ENCODE measurements at regions not wholly inside any gene's neighbourhood (a gene's known extent, or its start where the extent isn't known, plus 50 kb on each side); places are given as distances from the start of the nearest gene placed in this dataset.

DNA sequence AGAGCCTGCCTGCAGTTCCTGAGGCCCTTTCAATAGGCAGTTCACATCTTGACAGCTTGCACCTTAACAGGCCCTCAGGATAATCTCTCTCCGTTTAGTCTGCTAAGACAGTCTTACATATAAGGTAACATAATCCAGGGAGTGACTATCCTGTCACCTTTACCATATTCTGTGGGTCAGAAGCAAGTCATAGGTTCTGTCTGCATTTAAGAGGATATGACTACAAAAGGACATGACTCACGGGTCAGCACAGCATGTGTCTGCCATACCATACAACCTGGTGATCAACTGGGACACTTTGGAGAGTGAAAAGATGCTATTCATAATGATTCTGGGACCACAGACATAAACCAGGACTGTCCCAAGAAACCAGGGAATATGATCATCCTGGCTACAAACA lies 611.1 kb downstream of the SOX6 start:
- no peak for DNase-seq

DNA sequence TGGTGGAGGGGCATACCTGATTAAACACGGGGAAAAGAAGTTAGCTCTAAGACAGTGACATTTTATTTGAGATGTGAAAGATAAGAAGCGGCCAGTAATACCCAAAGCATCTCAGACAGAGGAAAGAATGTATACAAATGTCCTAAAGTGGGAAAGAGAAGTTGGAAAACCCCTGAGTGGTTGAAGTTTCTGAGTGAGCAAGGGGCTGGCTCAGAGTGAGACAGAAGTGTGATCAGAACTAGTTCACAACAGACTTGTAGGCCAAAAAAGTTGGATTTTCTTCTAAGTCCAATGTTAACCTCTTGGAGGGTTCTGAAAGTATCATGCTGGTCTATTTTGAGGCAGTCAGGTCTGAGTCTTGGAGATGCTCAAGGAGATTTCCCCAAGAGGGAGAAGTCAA lies 608.7 kb downstream of the SOX6 start:
- DNase-seq = no peak

DNA sequence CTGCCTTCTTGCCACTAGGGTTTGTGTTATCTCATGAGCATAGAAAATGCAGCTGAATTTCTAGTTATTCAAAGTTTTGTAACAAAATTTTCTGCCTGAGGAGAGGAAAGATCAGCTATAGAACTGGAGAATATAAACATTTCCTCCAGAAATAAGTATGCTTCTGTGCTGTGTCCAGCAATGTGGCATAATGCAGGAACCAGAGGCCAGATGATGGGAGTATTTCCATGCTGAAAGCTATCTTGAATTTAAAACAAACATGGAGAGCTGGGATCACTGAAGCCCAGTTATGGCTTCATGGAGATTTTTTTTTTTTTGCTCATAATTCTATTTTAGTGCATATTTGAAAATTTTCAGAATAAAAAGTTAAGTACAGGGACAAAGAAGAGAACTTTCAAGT lies 608.2 kb downstream of the SOX6 start:
- DNase-seq = no peak

DNA sequence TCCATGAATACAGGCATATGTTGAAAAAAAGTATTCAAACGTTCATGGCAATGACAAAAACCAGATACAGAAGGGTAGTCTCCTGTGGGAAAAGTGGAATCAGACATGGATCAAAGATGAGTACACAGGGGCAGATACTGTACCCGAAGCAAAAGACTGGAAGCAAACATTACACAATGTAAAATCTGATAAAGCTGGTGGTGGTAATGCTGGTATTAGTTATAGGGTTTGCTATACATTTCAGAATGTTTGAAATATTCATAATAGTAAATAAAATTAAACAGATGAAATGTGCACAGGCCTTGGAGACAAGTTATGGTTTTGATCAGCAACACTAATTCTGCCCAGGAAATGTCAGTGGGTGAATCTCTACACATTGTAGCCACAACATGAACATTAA lies 607.6 kb downstream of the SOX6 start:
- no peak for DNase-seq

DNA sequence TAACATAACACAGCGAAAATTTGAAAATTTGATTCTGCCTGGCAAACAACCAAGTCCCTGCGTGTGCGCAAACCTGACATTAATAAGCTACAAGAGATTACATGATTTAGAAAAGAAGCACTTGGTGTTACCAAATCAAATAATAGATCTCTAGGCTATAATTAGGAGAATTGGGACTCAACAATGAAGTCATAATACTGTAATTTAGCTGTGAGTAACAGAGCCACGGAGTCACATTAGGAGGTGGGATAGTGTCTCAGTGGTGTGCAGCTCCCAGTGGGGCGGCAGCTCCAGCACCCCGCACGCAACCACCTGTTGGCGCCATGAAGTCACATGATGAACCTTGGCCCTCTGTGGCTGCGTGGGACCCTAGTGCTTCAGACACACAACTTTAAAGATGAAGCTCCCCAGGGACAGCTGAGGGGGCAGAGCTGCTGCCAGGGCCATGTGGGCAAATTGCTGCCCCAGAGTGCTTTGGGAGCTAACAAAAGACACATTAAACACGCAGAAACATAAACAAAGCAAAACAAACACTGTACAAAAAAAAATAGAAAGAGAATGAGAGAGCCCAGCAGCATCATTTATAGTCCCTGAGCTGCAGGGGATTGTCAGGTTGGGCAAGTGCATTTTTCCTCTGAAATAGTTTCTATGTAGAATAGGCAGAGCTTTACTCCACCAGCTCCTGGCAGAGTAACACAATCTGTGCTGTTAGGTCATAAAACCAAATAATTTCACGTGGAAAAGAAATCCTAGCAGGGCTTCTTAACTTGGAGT lies 605.6 kb downstream of the SOX6 start:
- no peak for DNase-seq

DNA sequence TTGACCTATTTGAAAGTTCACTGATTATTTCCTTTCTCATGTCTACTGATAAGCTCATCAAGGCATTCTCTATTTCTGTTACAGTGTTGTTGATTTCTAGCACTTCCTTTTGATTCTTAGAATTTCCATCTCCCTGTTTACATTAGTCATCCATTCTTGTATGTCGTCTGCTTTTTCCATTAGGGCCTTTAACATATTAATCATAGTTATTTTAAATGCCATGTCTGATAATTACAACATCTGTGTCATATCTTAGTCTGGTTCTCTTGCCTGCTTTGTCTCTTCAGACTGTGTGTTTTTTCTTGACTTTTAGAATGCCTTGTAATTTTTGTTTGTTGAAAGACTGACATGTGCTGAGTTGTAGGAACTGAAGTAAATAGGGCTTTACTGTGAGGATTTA lies 602.1 kb downstream of the SOX6 start:
- DNase-seq = no peak

DNA sequence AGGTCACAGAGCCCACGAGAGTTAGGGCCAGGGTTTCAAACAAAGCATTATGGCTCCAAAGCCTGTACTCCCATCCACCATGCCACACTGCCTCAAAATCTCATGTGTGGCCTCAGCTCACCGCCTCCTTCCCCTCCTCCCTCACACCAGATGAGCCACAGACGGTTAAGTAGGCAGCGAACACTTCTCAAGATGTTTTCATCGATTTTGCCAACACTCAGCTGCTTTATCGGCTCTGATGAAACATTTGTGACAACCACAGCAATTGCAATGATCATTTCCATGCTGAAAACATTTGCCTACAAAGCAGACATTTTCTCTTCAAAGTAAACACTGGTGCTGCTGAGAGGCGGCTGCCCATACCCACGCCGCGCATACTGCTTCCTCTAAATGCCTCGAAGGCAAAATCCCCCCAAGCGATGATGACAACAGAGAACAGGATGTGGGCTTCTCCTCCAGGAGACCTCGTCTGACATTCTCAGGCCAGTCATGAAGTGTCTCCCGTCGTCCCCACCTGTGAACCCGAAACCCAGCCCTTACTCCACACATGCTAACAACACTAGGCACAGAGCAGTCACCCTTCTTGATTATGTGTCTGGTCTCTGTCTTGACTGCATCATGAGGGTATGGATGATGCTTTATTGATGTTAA lies 599.2 kb downstream of the SOX6 start:
- no peak for DNase-seq

DNA sequence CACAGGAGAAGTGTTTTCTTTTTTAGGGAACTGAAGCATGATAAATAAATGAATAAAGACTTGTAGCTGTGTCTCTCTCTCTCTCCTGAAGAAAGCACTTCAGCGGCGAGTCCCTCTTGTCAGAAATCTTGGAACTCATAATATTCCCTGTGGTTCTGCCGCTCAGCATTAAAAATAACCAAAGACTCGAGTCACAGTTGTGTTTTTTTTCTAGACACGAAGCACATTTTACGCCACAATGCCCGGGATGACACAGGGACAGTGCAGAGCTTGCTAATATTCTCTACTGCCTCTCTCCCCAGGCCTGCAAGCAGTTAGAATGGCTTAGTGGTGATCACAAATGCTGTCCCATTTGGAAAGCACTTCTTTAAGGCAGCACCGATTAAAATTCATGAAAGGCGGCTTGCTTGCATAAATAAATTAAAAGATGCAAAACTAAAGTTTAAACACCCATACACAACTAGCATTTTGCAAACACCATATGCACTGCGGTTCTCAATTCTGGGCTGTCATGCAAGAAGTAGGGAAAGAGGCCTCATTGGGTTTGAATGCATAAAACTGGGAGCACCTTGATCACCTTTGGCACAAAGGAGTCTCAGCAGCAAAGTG lies 597.4 kb downstream of the SOX6 start:
- DNase-seq = no peak

DNA sequence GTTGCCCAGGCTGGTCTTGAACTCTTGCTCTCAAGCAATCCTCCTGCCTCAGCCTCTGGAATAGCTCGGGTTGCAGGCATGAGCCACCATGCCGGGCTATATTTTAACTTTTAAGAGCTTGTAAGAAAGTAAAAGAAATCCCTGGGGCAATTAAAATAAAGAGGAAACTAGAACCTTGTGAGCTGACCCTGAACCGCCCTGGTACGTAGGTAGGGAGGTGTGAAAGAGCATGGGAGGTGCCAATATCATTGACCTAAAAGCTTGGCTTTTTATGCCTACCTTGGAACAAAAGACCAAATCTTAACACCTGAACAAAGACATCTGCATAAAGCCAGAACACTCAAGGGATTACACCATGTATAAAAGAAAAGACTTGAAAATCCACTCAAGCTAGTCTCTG lies 595.1 kb downstream of the SOX6 start:
- no peak for DNase-seq

DNA sequence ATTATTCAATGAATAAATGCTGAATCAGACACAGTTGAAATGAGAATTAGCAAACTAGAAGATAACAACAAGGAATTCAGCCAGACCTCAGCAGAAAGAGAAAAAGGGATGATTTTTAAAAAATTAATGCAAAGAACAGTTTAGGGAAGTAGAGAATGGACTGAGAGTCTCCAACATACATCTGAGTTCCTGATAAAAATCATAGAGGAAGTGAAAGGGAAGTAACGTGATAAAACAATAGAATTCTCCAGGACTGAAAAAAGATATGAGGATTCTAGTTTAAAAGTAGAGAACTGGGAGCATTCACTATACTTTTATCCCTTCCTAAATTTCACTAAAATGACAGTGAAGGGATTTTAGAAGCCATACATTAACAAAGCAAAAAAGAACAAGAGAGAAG lies 592.0 kb downstream of the SOX6 start:
- no peak for DNase-seq

DNA sequence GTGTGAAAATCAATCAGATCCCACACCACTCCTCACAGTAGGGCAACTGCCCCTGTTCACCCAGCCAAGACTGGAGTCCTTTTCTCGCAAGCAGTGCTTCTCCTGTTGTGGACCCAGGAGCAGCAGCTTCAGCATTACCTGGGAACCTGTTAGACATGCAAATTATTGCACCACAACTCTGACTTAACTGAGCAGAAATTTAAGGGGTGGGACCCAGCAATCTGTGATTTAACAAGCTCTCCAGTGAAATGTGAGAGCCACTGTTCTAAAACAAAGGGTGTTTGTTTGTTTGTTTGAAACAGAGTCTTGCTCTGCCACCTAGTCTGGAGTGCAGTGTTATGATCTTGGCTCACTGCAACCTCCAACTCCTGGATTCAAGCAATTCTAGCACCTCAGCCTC lies 591.4 kb downstream of the SOX6 start:
- no peak for DNase-seq

DNA sequence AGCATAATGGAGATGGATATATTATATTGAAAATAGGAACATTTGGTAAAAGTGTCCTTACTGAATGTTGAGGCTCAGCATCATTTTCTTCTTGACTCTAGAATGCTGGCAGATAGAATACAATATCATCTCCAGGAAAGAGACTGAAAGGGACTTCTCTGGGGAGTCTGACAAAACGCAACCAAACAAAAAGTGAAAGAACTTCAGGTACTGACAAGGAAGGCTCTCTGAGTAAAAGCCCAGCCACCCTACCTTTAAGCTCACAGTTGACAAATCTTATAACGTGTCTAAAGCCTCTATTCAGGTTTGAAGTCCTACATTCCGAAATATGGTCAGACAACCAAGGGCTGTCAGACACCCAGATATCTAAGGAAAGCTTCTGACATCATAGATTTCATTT lies 590.8 kb downstream of the SOX6 start:
- DNase-seq = no peak

DNA sequence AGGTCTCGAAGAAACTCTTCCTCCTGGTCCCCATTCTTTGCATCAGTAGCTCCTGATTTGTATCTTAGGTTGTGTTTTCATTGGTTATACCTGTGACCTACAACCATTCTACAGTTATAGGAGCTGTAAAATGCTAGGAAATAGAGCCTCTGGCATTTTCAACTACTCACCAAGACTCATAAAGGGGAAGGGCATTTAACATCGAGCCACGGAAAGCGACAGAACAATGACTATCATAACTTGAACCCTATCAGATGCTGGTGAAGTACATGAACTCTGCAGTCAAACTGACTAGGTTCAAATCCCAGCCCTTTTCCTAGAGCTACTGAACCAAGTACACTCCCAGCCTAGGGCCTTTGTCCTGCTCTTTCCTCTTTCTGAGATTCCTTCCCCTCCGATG lies 588.0 kb downstream of the SOX6 start:
- DNase-seq = no peak

DNA sequence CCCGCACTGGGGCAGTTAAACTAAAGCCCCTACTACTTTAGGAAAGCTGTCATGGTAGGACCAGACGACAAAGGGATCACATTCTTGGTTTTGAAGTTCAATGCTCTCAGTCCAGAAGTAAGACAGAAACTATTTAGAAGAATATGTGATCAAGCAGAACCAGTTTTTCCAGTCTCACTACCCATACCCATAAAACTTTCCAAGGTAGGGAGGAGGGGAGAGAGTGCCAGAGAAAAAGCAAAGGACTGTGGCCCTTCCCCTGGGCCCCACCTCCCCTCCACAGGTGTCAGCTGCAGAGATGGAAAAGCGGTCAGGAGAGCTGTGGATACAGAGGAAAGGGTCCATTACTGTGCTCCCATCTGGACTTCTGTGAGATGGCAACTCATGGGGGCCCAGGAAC lies 587.1 kb downstream of the SOX6 start:
- DNase-seq = no peak

DNA sequence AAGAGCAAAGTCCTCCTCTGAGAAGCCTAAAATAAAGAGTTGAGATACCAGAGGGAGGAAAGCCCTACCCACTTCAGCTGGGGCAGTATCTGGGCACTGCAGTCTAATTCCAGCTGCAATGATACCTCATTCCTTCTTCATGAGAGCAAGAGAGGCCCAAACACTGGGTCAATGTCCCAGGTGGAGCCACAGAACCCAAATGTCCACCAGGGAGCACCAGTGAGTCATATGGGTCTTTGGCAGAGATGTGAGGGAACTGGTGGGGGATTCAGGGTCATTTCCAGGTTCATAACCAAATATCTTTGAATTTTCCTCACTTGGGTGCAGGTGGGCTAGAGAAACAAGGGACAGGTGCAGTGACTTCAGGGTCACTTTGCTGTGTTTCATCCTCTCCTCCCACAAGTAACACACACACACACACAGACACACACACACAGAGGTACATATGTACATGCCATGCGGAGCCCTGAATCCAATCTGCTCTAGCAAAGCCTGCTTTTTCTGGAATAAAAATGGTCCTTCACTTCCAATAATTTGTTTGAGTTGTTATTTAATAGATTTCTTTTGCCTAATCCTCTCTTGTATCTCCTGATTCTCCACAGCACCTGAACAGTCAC lies 585.4 kb downstream of the SOX6 start:
- no peak for DNase-seq

DNA sequence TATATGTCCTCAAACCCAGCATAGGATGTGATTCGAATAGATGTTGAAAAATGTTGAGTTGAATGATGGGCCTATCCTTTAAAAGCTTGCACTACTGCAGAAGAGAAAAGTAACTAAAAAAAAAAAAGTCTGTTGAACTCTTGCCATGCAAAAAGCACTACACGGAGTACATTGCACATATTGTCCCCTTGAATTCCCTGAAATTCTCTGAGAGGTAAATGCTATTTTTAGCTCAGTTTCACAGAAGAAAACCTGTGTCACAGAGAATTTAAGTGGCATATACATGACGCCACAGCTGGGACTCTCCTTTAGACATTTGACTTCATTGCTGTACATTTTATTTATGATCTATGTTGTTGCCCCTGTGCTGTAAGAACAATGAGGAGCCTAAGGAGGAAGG lies 583.8 kb downstream of the SOX6 start:
- DNase-seq = no peak

DNA sequence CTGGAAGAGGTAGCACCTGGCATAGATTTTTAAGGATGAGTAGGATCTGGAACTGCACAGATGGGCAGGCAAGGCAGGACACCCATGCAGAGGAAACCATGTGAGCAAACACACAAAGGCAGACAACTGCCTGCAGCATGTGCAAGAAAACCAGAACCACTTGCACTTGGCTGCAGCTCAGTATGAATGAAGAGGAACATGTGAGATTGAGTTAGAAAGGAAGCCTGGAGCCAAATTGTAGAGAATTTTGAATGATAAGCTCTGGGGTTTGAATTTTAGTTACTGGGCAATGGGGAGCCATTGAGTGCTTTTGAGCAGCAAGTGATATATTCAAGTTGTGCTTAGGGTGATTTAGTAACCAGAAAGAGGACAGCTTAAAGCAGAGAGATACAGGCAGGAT lies 583.4 kb downstream of the SOX6 start:
- no peak for DNase-seq

DNA sequence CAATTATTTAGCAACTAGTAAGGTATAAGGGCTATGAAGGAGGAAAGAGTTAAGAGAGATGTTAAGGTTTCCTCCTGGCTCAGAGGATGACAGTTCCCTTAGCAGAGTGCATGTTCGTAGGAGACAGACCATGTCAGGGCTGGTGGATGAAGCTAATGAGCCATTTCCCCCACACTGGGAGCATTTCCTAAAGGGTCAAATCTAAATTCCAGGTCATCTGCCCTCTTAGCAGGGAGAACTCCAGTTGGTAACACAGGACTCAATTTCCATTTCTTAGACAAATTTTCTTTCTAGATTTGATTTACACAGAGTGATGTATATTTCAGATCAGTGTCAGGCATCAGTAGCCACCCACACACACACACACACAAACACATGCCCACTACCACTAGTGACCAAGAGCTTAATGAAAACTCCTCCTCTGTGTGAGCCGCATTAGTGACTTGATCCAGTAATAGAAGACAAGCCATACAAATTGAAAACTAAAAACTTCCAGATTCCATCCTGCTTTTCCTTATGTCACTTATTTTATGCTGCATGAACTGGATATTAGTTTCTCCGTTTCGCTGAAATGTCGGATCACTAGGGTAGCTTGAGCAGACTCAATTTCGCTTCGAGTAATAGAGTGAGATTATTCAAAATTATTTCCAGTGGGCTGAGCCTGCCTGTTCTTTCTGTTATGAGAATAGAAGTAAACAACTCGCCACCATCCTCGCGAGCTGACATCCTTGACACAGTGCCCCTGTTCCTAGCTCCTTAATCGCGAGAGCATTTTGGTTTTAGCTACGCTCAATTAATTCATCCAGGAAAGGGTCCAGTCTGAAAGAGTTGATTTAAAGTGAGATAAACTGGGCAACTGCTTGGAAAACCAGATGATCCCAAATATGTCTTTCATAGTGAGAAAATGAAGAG lies 582.6 kb downstream of the SOX6 start:
- DNase-seq = no peak

DNA sequence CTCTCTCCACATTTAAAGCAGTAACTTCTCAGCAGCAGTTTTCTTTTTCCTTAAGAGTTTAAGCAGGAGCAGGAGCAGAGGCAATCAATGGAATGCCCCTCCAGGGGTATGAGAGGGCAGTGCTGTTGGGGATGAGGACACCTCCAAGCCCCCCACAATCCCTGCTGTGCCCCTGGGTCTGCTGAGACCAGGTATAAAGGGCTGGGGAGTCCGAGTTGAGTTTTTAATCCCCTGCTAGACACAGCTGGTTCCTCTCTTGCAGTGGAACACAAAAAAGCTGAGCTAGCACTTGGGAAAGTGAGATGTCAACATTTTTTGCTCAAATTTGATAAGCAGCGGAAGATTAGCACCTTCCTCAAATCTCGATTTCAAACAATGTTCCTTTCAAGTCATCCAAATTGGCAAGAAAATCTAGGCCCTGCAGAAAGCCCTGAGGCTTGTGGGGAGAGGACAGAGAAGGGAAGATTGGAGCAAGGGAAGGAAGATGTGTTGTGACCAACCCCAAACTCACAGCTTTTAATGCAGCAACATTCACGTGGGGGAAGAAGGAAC lies 581.9 kb downstream of the SOX6 start:
- DNase-seq = no peak

DNA sequence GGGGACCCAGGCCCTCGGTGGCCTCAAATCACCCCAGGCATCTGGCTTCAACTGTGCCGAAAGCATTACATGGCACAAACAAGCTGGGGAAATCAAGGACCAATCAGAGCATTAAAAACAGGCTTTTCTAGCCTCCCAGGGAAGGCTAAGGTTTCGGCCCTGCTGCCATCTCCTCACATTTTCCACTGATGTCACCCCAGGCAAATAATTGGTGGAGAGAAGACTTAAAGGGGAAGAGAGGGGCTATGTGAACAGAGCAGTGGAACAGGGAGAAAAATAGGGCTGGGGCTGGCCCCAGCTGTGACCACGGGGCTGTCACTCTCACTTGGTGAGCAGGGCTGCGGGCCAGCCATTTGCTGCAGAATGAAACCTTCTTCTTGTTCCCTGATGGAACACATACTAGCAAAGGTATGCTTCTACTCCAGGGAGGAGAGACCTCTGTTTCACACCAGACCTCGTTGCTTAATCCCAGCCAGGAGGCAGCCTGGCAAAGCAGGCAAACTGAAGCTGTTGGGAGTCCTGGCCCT lies 581.3 kb downstream of the SOX6 start:
- no peak for DNase-seq

DNA sequence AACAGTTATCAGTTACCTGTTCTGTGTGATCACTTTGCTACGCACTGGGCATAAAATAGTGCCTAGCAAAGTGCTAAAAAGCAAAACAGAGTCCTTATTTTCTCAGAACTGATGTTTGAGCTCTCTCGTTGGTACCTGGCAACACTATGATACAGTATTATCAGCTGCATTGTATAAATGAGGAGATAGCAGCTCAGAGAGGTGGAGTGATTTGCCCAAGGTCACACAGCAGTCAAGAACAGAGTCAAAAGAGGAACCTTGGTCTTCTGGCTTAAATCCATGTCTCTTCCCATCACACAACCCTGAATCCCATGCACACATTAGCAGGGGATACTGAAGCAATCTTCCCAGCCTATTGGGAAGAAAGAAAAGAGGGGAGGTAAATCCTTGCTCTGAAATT lies 580.5 kb downstream of the SOX6 start:
- no peak for DNase-seq

DNA sequence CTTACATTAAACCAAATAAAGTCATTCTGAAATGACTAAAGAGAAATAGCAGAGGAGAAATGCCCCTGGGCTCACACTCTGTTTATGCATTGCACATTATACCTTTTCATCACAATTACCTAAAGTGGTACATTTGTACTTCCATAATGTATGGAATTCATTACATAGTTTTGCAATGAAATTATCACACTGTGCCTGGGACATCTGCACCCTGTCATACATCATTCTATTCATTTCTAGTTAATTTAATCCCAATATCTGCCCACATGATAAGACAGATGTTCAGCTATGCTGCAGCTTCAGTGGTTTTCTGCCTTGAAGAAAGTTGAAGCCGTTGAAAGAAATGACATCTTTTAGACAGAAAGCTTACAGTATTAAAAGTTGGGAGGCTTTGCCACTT lies 580.0 kb downstream of the SOX6 start:
- DNase-seq = no peak

All from activated gamma-delta T cell (primary cell).